IMR-90 (cell line): ENCODE measurements at regions not wholly inside any gene's neighbourhood (a gene's known extent, or its start where the extent isn't known, plus 50 kb on each side); places are given as distances from the start of the nearest gene placed in this dataset.

Experiments used
- ATAC-seq: fragments of 200-7000 bp; cut with Tn5 transposase; 2 replicates; pipeline ENCODE4 v1.9.1; 2020; ENCODE audit warnings: low read depth, mild to moderate bottlenecking, moderate library complexity
- BruUV-seq: library from RNA; stranded (reverse); fragments of 400-500 nt; replicated peaks from 2 replicates; lab custom pipeline; 2021; lab: Mats Ljungman, UMichigan
- CTCF ChIA-PET: fragments of 300-600 bp; formaldehyde crosslinking; extraction: SDS; loops from one replicate; lab custom pipeline; 2021; ENCODE audit warnings: antibody characterized with exemption; lab: Yijun Ruan, JAX
- POLR2A ChIA-PET: fragments of 300-600 bp; sonication (Branson Sonifier 250); formaldehyde crosslinking; loops from one replicate; lab custom pipeline; 2022; ENCODE audit warnings: antibody characterized with exemption; ENCODE audit not compliant: unreplicated experiment; lab: Charles Lee
- DNase-seq: peaks from one replicate; pipeline ENCODE4 v3.0.0; 2013
- H2AFZ ChIP-seq: replicated peaks from 2 replicates; pipeline ENCODE3; 2013; ENCODE audit warnings: low read length, mild to moderate bottlenecking; ENCODE audit not compliant: poor library complexity
- H2AK5ac ChIP-seq: 2 replicates; pipeline ENCODE4 v1.6.1; 2013; ENCODE audit warnings: low read depth, low read length, inconsistent platforms
- H2AK9ac ChIP-seq: replicated peaks from 2 replicates; pipeline ENCODE3; 2013; ENCODE audit warnings: mild to moderate bottlenecking, low read depth, low read length, moderate library complexity; ENCODE audit not compliant: poor library complexity
- H2BK120ac ChIP-seq: 2 replicates; pipeline ENCODE4 v1.6.1; 2013; ENCODE audit warnings: low read depth, low read length, inconsistent platforms
- H2BK15ac ChIP-seq: 3 replicates; pipeline ENCODE4 v1.6.1; 2013; ENCODE audit warnings: low read depth, low read length, inconsistent platforms
- H2BK20ac ChIP-seq: 2 replicates; pipeline ENCODE4 v1.6.1; 2013; ENCODE audit warnings: low read depth, mild to moderate bottlenecking, inconsistent platforms, low read length, moderate library complexity
- H2BK5ac ChIP-seq: 2 replicates; pipeline ENCODE4 v1.6.1; 2013; ENCODE audit warnings: mild to moderate bottlenecking, low read depth, low read length, inconsistent platforms; ENCODE audit not compliant: poor library complexity, severe bottlenecking
- H3K14ac ChIP-seq: replicated peaks from 2 replicates; pipeline ENCODE4 v1.6.1; 2013; ENCODE audit warnings: low read depth, low read length, inconsistent platforms
- H3K18ac ChIP-seq: 2 replicates; pipeline ENCODE4 v1.6.1; 2013; ENCODE audit warnings: low read depth, low read length, control low read depth
- H3K23ac ChIP-seq: 2 replicates; pipeline ENCODE4 v1.6.1; 2013; ENCODE audit warnings: low read depth, low read length, inconsistent platforms
- H3K27ac ChIP-seq: 2 replicates; pipeline ENCODE4 v1.5.1; 2013; ENCODE audit warnings: mild to moderate bottlenecking, control low read depth, low read length; ENCODE audit not compliant: insufficient read depth
- H3K27me3 ChIP-seq: 2 replicates; pipeline ENCODE4 v1.6.1; 2013; ENCODE audit warnings: low read length; ENCODE audit not compliant: control insufficient read depth, insufficient read depth
- H3K36me3 ChIP-seq: 2 replicates; pipeline ENCODE4 v1.6.1; 2013; ENCODE audit warnings: low read length, mixed read lengths; ENCODE audit not compliant: control insufficient read depth, insufficient read depth
- H3K4ac ChIP-seq: 2 replicates; pipeline ENCODE4 v1.6.1; 2013; ENCODE audit warnings: low read depth, low read length, inconsistent platforms
- H3K4me1 ChIP-seq: 2 replicates; pipeline ENCODE4 v1.6.1; 2013; ENCODE audit warnings: low read length, mixed read lengths; ENCODE audit not compliant: control insufficient read depth, insufficient read depth
- H3K4me2 ChIP-seq: 2 replicates; pipeline ENCODE4 v1.6.1; 2013; ENCODE audit warnings: low read depth, mild to moderate bottlenecking, control low read depth, low read length, moderate library complexity
- H3K4me3 ChIP-seq: 2 replicates; pipeline ENCODE4 v1.5.1; 2013; ENCODE audit warnings: low read depth, mild to moderate bottlenecking, control low read depth, low read length, moderate library complexity; ENCODE audit not compliant: insufficient read depth
- H3K56ac ChIP-seq: 2 replicates; pipeline ENCODE4 v1.6.1; 2013; ENCODE audit warnings: low read length, inconsistent platforms; ENCODE audit not compliant: insufficient read depth; ENCODE audit errors: extremely low read depth
- H3K79me1 ChIP-seq, 2 experiments: 2 replicates each; pipeline ENCODE4 v1.6.1; 2013; ENCODE audit warnings: low read length in 2 of 2, inconsistent platforms in 1 of 2, low read depth in 1 of 2
- H3K9ac ChIP-seq: 2 replicates; pipeline ENCODE4 v1.6.1; 2013; ENCODE audit warnings: low read depth, low read length, control low read depth
- H3K9me1 ChIP-seq: 2 replicates; pipeline ENCODE4 v1.6.1; 2013; ENCODE audit warnings: low read length, inconsistent platforms; ENCODE audit not compliant: insufficient read depth
- H3K9me3 ChIP-seq: 2 replicates; pipeline ENCODE4 v1.6.1; 2013; ENCODE audit warnings: low read length; ENCODE audit not compliant: control insufficient read depth, insufficient read depth
- H4K20me1 ChIP-seq: 2 replicates; pipeline ENCODE4 v1.6.1; 2013; ENCODE audit warnings: low read length, inconsistent platforms; ENCODE audit not compliant: insufficient read depth
- H4K5ac ChIP-seq: 2 replicates; pipeline ENCODE4 v1.6.1; 2013; ENCODE audit warnings: mild to moderate bottlenecking, low read depth, low read length, control low read depth
- H4K8ac ChIP-seq, 2 experiments: 2 replicates each; pipeline ENCODE4 v1.6.1; 2013; ENCODE audit warnings: low read depth in 2 of 2, low read length in 2 of 2, control low read depth in 1 of 2, inconsistent platforms in 1 of 2
- H4K91ac ChIP-seq: 2 replicates; pipeline ENCODE4 v1.6.1; 2013; ENCODE audit warnings: low read depth, low read length, inconsistent platforms; ENCODE audit not compliant: insufficient read depth
- BHLHE40 ChIP-seq: fragments of 150-350 bp; IDR thresholded peaks from 2 replicates; pipeline ENCODE4 v1.6.1; 2016; ENCODE audit warnings: mild to moderate bottlenecking, low read depth, low read length
- CEBPB ChIP-seq: IDR thresholded peaks from 2 replicates; pipeline ENCODE4 v1.6.1; 2012; ENCODE audit warnings: low read depth, low read length, improper control_type of control experiment
- CHD1 ChIP-seq: IDR thresholded peaks from 2 replicates; pipeline ENCODE4 v1.6.1; 2012; ENCODE audit warnings: low read depth, low read length, improper control_type of control experiment
- CTCF ChIP-seq: conservative IDR thresholded peaks from 2 replicates; pipeline ENCODE4 v1.5.1; 2012; ENCODE audit warnings: mild to moderate bottlenecking, low read depth, low read length, improper control_type of control experiment
- FOS ChIP-seq: fragments of 150-350 bp; IDR thresholded peaks from 2 replicates; pipeline ENCODE4 v1.6.1; 2016; ENCODE audit warnings: low read depth, low read length
- MAFK ChIP-seq: IDR thresholded peaks from 2 replicates; pipeline ENCODE4 v1.6.1; 2012; ENCODE audit warnings: low read depth, low read length, improper control_type of control experiment
- MAZ ChIP-seq: IDR thresholded peaks from 2 replicates; pipeline ENCODE4 v1.6.1; 2012; ENCODE audit warnings: low read depth, mild to moderate bottlenecking, low read length, improper control_type of control experiment, moderate library complexity, borderline replicate concordance
- MXI1 ChIP-seq: IDR thresholded peaks from 2 replicates; pipeline ENCODE4 v1.6.1; 2012; ENCODE audit warnings: low read depth, mild to moderate bottlenecking, low read length, moderate library complexity, borderline replicate concordance
- NFE2L2 ChIP-seq: fragments of 150-350 bp; IDR thresholded peaks from 2 replicates; pipeline ENCODE4 v1.6.1; 2016; ENCODE audit warnings: low read depth, mild to moderate bottlenecking, low read length
- POLR2A ChIP-seq: IDR thresholded peaks from 2 replicates; pipeline ENCODE4 v1.6.1; 2012; ENCODE audit warnings: mild to moderate bottlenecking, low read depth, low read length
- RAD21 ChIP-seq: IDR thresholded peaks from 2 replicates; pipeline ENCODE4 v1.6.1; 2012; ENCODE audit warnings: low read length, improper control_type of control experiment
- RCOR1 ChIP-seq: IDR thresholded peaks from 2 replicates; pipeline ENCODE4 v1.6.1; 2012; ENCODE audit warnings: mild to moderate bottlenecking, low read length, improper control_type of control experiment; ENCODE audit not compliant: insufficient replicate concordance
- RFX5 ChIP-seq: IDR thresholded peaks from 2 replicates; pipeline ENCODE4 v1.8.0; 2012; ENCODE audit warnings: low read depth, mild to moderate bottlenecking, low read length, moderate library complexity
- SMC3 ChIP-seq: fragments of 150-350 bp; IDR thresholded peaks from 2 replicates; pipeline ENCODE4 v1.6.1; 2016; ENCODE audit warnings: low read depth, mild to moderate bottlenecking, antibody characterized with exemption, low read length, moderate library complexity
- USF2 ChIP-seq: fragments of 150-350 bp; IDR thresholded peaks from 2 replicates; pipeline ENCODE4 v1.6.1; 2017; ENCODE audit warnings: mild to moderate bottlenecking, antibody characterized with exemption, low read length, low read depth
- WGBS, 2 experiments: methylation state at CpG; one replicate each; pipeline versions ENCODE4 v1.1.5 to v1.1.7; 2013; ENCODE audit warnings: missing lambda C conversion rate in 2 of 2; ENCODE audit not compliant: insufficient read length in 1 of 2; ENCODE audit errors: extremely low coverage in 2 of 2; 5-methylcytosine and 5-hydroxymethylcytosine counted together
- dilution Hi-C: fragments of 300-500 bp; cut with HindIII; formaldehyde crosslinking; loops from one replicate; pipeline ENCODE4 v1.14.3; 2018; ENCODE audit warnings: low sequenced_read_pairs; ENCODE audit not compliant: unreplicated experiment
- in situ Hi-C: fragments of 300-500 bp; cut with MboI; formaldehyde crosslinking; loops from 3 replicates; pipeline ENCODE4 v1.14.3; 2019; ENCODE audit warnings: low sequenced_read_pairs, inconsistent platforms, mixed read lengths
- intact Hi-C: fragments of 100-400 bp; cut with micrococcal nuclease; formaldehyde crosslinking; loops from 2 replicates; pipeline ENCODE4 v1.10.0; 2022
- TF ChIP-seq, protein P1 (sequence below): fragments of 150-350 bp; IDR thresholded peaks from 2 replicates; pipeline ENCODE4 v1.6.1; 2016; ENCODE audit warnings: low read depth, mild to moderate bottlenecking, low read length, moderate library complexity, borderline replicate concordance

DNA sequence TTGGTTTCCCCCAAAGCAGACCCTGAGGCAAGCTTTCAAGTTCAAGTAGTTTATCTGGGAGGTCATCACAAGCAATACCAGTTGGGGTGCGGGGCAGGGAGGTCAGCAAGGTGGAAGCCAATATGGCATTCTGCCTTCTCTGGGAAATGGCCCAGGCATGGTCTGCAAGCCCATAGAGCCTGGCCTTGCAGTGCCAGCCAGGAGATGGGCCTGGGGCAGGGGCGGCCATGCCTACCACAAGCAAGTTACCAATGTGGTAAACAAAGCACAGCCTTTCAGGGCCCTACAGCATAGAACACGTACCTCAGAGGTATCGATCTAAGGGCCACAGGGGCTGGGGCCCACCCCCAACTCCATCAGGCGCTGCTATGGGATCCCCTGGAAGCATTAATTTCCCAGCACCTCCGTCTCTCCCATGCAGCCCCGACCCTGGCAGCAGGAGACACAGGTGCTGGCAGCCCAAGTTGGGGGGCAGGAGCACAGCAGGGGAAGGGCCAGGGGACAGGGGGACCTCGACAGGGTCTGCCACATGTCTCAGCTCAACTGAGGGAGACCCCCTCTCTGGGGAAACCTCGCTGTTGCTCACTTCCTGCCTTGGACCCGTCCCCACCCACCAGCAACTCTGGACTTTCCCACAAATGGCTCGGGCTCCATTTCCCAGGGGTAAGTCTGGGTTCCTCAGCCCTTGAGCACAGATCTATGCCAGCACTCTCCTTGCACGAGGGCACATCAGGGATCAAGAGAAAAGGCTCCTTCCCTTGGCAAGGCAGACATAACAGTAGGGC, 369.0 kb downstream of the PREX1 start:
- no peak overlapping the region for H3K4me3 ChIP-seq
- no peak overlapping the region for H3K56ac ChIP-seq
- no TSS peak for BruUV-seq
- ChIA-PET CTCF (no interaction called here), POLR2A (no interaction called here)
- no peak overlapping the region for H4K5ac ChIP-seq
- no peak overlapping the region for H2BK120ac ChIP-seq
- no peak overlapping the region for H3K14ac ChIP-seq
- H3K36me3 ChIP-seq, result no peaks in the 10 kb centered on the region
- no peaks in the 10 kb centered on the region for H4K20me1 ChIP-seq
- H3K27ac ChIP-seq, result no peak overlapping the region
- H3K18ac ChIP-seq, result no peak overlapping the region
- no peak overlapping the region for H2AK5ac ChIP-seq
- in situ Hi-C loops (no loop called here), dilution Hi-C loops (no loop called here), intact Hi-C loops (no loop called here)
- no peaks in the 10 kb centered on the region for H3K9me3 ChIP-seq
- no peak overlapping the region for H2AK9ac ChIP-seq
- no peaks in the 10 kb centered on the region for H3K4me1 ChIP-seq
- H4K91ac ChIP-seq, result no peak overlapping the region
- no peaks in the 10 kb centered on the region for H3K9me1 ChIP-seq
- no peak for ATAC-seq
- no peak overlapping the region for H2BK20ac ChIP-seq
- H3K79me1 ChIP-seq, result no peaks in the 10 kb centered on the region
- no peak overlapping the region for H3K4me2 ChIP-seq
- no peak overlapping the region for H2BK5ac ChIP-seq
- peaks cover 3% of the 10 kb centered on the region; the same call in 1 of the 2 replicates for H3K27me3 ChIP-seq
- no peak for DNase-seq
- no peak overlapping the region for H2BK15ac ChIP-seq
- no peak for TF ChIP-seq NFE2L2
- TF ChIP-seq RAD21, result no peak
- TF ChIP-seq CEBPB, result no peak
- TF ChIP-seq RFX5, result no peak
- TF ChIP-seq FOS, result no peak
- TF ChIP-seq CHD1, result no peak
- TF ChIP-seq USF2, result no peak
- no peak for TF ChIP-seq POLR2A
- no peak for TF ChIP-seq SMC3
- no peak for TF ChIP-seq RCOR1
- TF ChIP-seq MXI1, result no peak
- TF ChIP-seq CTCF, result no peak
- TF ChIP-seq MAZ, result no peak
- no peak for TF ChIP-seq BHLHE40
- TF ChIP-seq, protein P1, sequence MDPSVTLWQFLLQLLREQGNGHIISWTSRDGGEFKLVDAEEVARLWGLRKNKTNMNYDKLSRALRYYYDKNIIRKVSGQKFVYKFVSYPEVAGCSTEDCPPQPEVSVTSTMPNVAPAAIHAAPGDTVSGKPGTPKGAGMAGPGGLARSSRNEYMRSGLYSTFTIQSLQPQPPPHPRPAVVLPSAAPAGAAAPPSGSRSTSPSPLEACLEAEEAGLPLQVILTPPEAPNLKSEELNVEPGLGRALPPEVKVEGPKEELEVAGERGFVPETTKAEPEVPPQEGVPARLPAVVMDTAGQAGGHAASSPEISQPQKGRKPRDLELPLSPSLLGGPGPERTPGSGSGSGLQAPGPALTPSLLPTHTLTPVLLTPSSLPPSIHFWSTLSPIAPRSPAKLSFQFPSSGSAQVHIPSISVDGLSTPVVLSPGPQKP, result no peak
- TF ChIP-seq MAFK, result no peak
- H4K8ac ChIP-seq, result no peak overlapping the region
- no peak overlapping the region for H3K23ac ChIP-seq
- WGBS, 2 experiments, result 43% methylated on average over 5 of the region's 12 CpGs; no CpG with 5 or more reads in 1 of the 2 experiments
- H3K4ac ChIP-seq, result no peak overlapping the region
- no peak overlapping the region for H2AFZ ChIP-seq
- no peak overlapping the region for H3K9ac ChIP-seq
